Kidney (tissue), 13 donors: ENCODE measurements at regions not wholly inside any gene's neighbourhood (a gene's known extent, or its start where the extent isn't known, plus 50 kb on each side); places are given as distances from the start of the nearest gene placed in this dataset.

Experiments used
- DNase-seq, 5 donors: peaks; one replicate each; pipeline ENCODE4 v3.0.0-alpha.2; 2013 to 2020
- FAIRE-seq: peaks from 2 replicates; lab custom pipeline; 2012; peaks lifted over from hg19 to GRCh38; lab: Jason Lieb, UNC
- H3K27ac ChIP-seq, 2 donors: one replicate each; pipeline ENCODE4 v1.7.0; 2013; ENCODE audit warnings: low read depth in 2 of 2, low read length in 2 of 2, inconsistent platforms in 1 of 2
- H3K27me3 ChIP-seq: one replicate; pipeline ENCODE4 v1.7.1; 2013; ENCODE audit warnings: low read length, inconsistent platforms; ENCODE audit not compliant: control insufficient read depth, insufficient read depth
- H3K36me3 ChIP-seq, 3 donors: one replicate each; pipeline versions ENCODE4 v1.7.0 to v1.7.1; 2013; ENCODE audit warnings: low read length in 3 of 3, control low read depth in 1 of 3, inconsistent platforms in 1 of 3; ENCODE audit not compliant: insufficient read depth in 3 of 3, control insufficient read depth in 2 of 3
- H3K4me1 ChIP-seq, 3 donors: one replicate each; pipeline versions ENCODE4 v1.7.0 to v1.7.1; 2013; ENCODE audit warnings: low read length in 3 of 3, inconsistent platforms in 1 of 3, low read depth in 1 of 3; ENCODE audit not compliant: control insufficient read depth in 2 of 3, insufficient read depth in 2 of 3
- H3K4me3 ChIP-seq, 3 donors: one replicate each; pipeline versions ENCODE4 v1.7.0 to v1.8.1; 2013; ENCODE audit warnings: low read length in 3 of 3, control low read depth in 1 of 3, inconsistent platforms in 1 of 3
- H3K9ac ChIP-seq, 3 donors: one replicate each; pipeline versions ENCODE4 v1.7.0 to v1.7.1; 2013; ENCODE audit warnings: low read length in 3 of 3, control low read depth in 1 of 3, inconsistent platforms in 1 of 3
- H3K9me3 ChIP-seq, 3 donors: one replicate each; pipeline versions ENCODE4 v1.7.0 to v1.7.1; 2013; ENCODE audit warnings: low read length in 3 of 3, control low read depth in 1 of 3, inconsistent platforms in 1 of 3; ENCODE audit not compliant: control insufficient read depth in 2 of 3, insufficient read depth in 1 of 3
- CTCF ChIP-seq: IDR thresholded peaks from 3 replicates; pipeline ENCODE4 v1.5.1; 2012; ENCODE audit warnings: mild to moderate bottlenecking, moderate library complexity, borderline replicate concordance; ENCODE audit not compliant: insufficient read depth; ENCODE audit errors: extremely low read depth
- intact Hi-C: fragments of 100-400 bp; cut with DNase I; formaldehyde crosslinking; loops from one replicate; pipeline ENCODE4 v1.11.1; 2022
- donor health status: control.
- donor health status: control.
- donor health status: control.
- donor health status: control.
- donor health status: control.
- donor health status: DM: yes; HTN: yes; CAD: no.
- donor health status: Normal renal cell carcinoma (clear cell type).

GRCh38 chr11:129699711-129700304, 115.8 kb upstream of the TMEM45B start:
- Histone ChIP-seq H3K9me3 (no peaks in the 10 kb centered on the region), H3K4me3 (no peak overlapping the region), H3K36me3 (no peaks in the 10 kb centered on the region), H3K4me1 (peaks cover 0 to 6% (median 0%) of the 10 kb centered on the region in 3 donors), H3K9ac (no peak overlapping the region), H3K27me3 (no peaks in the 10 kb centered on the region), H3K27ac (no peak overlapping the region)
- no peak for TF ChIP-seq CTCF
- FAIRE-seq, result no peak
- intact Hi-C loops, result no loop called here
- no peak for DNase-seq

GRCh38 chr11:129700701-129701100, 114.9 kb upstream of the TMEM45B start:
- no peak for TF ChIP-seq CTCF
- DNase-seq, result no peak
- Histone ChIP-seq H3K4me3 (no peak overlapping the region), H3K27me3 (no peaks in the 10 kb centered on the region), H3K9ac (no peak overlapping the region), H3K9me3 (no peaks in the 10 kb centered on the region), H3K36me3 (no peaks in the 10 kb centered on the region), H3K4me1 (peaks cover 0 to 3% (median 0%) of the 10 kb centered on the region in 3 donors), H3K27ac (no peak overlapping the region)
- FAIRE-seq, result no peak
- intact Hi-C loops, result no loop called here

GRCh38 chr11:129701706-129702105, 113.9 kb upstream of the TMEM45B start:
- intact Hi-C loops, result no loop called here
- Histone ChIP-seq H3K9me3 (no peaks in the 10 kb centered on the region), H3K4me1 (peaks cover 0 to 3% (median 0%) of the 10 kb centered on the region in 3 donors), H3K27ac (no peak overlapping the region), H3K9ac (no peak overlapping the region), H3K4me3 (no peak overlapping the region), H3K36me3 (no peaks in the 10 kb centered on the region), H3K27me3 (no peaks in the 10 kb centered on the region)
- FAIRE-seq (no peak), DNase-seq (no peak)
- no peak for TF ChIP-seq CTCF
